ENCODE measurements at regions not wholly inside any gene's neighbourhood (a gene's known extent, or its start where the extent isn't known, plus 50 kb on each side); places are given as distances from the start of the nearest gene placed in this dataset.

- DNase-seq (ENCODE audit: low read depth): no peak
Measured at GRCh38 chr3:59698091-59698490, 648.3 kb upstream of the CFAP20DC start.

GRCh38 chr3:59696783-59697182 lies 647.0 kb upstream of the CFAP20DC start:
- no peak for DNase-seq (ENCODE audit: low read depth)

- DNase-seq (ENCODE audit: low read depth): no peak
Measured at GRCh38 chr3:59695860-59696259, 646.0 kb upstream of the CFAP20DC start.

DNA sequence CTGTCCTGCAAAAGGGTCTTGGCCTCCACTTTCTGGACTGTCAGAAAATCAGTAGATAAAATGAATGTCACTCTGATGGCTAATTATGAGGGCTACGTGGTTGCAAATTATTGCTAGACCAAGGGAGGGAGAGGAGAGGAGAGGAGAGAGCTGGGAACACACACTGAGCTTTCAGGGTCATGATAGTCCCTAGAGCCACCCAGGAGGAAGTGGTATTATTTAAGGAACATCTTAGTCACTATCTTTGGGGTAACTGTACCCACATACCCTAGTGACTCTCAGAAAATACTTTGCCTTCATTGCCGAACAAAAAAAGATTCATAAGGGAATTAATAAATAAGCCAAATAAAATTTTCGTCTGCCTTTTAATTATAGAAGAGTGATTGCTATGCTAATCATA lies 642.3 kb upstream of the CFAP20DC start:
- no peak for DNase-seq (ENCODE audit: low read depth)

DNA sequence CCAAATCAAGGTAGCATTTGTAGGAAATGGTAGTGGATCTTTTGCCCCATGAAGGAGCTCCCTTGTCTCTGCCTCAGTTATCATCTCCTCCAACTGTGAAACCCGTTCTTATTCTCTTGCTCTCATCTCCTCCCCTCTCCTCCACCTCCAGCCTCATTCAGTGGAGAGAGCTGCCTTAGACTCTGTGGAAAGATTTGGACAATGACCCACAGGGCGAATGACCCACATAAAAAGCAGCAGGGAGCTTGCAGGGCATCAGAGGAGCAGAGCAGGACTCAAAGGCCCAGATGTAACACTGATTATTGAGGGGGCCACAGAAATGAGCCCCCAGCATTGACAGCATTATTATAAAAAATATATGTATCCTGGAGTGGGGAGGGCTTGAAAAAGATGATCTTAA lies 641.1 kb upstream of the CFAP20DC start:
- DNase-seq (ENCODE audit: low read depth): no peak

- no peak for DNase-seq (ENCODE audit: low read depth)
Measured at GRCh38 chr3:59688636-59689035, 638.8 kb upstream of the CFAP20DC start.

GRCh38 chr3:59685432-59685831 lies 635.6 kb upstream of the CFAP20DC start:
- DNase-seq (ENCODE audit: low read depth): no peak

GRCh38 chr3:59684766-59685165 lies 634.9 kb upstream of the CFAP20DC start:
- DNase-seq (ENCODE audit: low read depth): no peak

GRCh38 chr3:59680919-59681318 lies 631.1 kb upstream of the CFAP20DC start:
- DNase-seq (ENCODE audit: low read depth): no peak

DNA sequence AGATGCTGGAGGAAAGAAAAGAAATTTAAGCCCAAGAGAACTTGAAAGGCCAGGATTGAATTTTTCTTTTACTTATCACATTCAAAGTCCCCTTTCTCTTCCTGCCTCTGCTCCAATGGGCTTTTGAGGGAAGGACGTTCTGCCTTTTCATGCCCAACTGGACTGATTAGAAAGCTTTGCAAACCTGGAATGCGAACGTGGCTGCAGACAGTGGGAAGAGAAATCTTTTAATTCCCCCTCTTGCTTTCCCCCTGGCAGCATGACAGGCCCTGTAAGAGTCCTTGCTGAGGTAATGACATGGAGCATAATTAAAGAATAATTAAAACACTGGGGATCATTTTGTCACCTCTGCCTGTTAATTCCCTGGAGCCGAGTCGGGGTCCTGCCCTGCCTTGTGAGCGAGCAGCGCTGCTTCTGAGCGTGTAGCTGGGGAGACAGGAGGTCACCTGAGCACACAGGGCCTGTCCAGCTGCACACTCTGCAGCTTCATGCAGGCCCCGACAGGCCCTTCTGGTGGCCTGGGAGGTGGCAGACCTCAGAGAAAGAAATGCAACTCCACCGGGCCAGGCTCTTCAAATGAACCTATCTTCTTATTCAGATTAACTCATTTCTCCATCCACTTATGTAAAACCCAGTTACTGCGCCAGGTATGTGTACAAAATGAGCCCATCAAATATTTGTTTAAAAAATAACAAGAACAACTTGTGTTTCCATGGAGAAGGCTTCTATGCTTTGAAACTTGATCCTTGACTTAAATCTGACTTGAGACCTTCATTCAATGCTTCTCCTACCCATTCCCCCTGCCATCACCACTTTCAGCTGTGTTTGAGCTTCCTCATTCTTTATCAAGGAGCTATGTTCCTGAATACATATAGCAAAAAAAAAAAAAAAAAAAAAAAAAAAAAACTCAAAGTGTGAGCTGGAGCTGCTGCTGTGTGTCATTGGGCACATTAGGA lies 628.2 kb upstream of the CFAP20DC start:
- DNase-seq (ENCODE audit: low read depth): no peak

DNA sequence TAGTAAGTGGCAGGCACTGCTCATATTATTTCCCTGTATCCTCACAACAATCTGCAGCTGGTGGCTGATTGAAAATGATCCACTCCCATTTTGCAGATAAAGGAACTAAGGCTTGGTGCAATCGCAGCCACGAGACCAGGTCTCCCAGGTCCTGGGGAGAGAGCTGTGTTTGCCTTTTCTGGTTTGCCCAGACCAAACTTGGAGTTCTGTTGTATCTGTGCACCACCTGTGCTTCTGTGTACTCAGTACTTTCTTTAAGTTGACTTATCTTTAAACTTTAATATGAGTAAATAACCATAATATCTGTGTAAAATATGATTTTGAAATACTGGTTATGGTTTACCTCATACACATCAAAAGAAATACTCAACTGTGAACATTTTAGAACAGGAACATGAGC lies 625.7 kb upstream of the CFAP20DC start:
- no peak for DNase-seq (ENCODE audit: low read depth)

GRCh38 chr3:59663076-59663850 lies 613.4 kb upstream of the CFAP20DC start:
- DNase-seq (ENCODE audit: low read depth): no peak

DNA sequence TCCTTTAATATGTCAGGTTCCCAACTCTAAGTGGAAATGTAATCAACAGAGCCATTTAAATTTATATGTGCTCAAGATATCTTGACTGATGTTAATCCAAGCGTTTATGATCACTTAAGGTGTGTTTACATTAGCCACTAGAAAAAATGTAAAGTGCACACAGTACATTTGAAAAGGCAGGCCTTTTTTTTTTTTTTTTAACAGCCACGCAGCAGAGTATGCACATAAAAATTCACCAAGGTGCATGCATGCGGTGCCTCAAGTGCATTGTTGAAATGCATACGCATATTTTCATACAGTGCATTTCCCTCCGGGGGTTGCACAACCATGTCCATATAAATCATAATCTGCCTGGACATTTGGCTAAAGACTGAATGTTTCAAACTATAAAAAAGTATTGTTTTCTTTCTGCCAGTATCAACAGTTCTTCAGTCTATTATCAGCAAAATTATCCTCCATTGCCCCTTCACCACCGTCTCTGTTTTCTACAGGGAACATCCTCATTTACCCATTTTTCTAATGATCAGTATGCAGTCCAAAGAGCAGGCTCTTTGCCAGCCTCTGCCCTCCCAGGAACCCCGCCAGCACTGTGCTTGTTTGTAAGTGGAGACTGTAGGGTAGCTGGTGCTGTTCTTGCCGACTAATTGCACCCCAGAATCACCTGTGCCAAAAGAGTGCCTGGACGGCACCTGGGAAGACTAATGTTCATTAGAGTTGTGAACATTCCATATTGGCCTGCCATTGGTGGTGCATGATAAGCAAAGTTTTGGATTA lies 611.2 kb upstream of the CFAP20DC start:
- no peak for DNase-seq (ENCODE audit: low read depth)

DNA sequence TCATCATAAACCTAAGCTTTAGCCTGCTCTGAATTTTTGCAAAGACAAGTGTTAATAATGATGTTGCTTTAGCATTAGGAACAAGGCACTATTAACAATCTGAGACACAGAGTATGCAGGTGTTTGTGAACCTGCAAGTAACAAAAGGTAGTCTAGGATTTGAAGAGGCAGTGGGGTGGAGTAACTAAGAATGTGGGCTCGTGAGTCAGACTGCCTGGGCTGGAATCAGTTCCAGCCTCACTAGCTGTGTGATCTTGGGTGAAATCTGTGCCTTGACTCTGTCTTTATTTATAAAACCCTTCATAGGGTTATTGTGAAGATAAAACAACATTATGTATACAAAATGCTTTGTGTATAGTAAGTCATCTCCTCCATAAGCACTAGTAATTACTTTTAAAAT lies 610.6 kb upstream of the CFAP20DC start:
- no peak for DNase-seq (ENCODE audit: low read depth)

- DNase-seq (ENCODE audit: low read depth): no peak
Measured at GRCh38 chr3:59659755-59660154, 609.9 kb upstream of the CFAP20DC start.

DNA sequence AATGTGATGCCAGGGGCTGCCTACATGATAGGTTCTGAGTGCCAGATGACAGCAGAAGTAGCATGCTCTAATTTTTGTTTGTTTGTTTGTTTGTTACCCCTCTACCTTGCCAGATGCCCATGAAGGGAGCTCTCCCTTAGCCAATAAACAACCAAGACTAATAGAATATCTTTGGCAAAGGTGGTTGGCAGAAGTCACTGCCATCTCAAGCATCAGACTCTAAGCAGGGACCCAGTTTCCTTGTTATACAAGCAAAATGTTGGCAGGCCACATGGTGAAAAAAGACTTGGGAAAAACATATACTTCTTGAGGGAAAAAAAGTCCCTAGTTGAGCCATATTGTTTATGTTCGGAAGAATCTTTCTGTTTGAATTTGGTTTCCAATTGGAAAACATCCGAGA lies 609.0 kb upstream of the CFAP20DC start:
- DNase-seq (ENCODE audit: low read depth): no peak

DNA sequence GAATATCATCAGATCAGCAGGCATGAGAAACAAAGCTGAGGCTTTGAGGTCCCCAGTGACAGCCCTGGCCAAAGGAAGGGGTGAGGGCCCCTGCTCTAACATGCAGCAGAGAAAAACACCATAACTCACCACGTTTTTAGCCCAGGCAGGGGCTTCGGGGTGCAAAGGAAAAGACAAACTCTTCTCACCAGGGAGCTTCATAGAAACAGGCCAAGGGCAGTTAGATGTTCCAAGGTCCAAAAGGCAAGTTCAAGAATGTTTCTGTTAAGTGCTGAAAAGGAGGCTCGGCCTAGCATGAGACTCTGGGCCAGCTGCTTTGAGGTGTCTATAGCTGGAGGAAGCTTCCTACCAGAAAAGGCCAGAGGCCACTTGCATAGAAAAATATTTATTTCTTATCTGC lies 608.4 kb upstream of the CFAP20DC start:
- DNase-seq (ENCODE audit: low read depth): no peak

DNA sequence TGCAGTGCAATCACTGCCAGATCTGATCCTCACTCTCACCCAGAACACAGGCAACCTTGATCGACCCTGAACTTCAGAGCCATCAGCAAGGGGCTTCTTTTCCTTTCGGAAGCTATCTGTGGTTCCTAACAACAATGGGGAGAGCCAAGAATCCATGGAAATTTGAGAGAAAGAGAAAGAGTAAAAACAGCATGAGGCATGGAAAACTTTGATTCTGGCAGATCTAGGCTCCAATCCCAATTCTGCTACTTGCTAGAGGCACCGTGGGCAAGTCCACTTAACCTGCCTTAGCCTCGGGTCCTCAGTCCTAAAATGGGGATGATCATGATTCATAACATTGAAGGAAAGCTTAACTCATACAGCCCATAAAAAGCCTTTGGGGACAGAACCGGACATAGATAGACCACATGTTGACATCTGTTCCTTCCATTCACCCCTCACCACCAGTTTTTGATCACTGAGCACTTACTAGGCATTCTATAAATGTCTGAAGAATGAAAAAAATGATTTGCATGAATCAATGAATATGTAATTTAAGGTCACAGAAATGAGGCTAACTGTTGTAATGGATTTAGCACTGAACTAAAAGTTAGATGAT lies 605.7 kb upstream of the CFAP20DC start:
- DNase-seq (ENCODE audit: low read depth): no peak

DNA sequence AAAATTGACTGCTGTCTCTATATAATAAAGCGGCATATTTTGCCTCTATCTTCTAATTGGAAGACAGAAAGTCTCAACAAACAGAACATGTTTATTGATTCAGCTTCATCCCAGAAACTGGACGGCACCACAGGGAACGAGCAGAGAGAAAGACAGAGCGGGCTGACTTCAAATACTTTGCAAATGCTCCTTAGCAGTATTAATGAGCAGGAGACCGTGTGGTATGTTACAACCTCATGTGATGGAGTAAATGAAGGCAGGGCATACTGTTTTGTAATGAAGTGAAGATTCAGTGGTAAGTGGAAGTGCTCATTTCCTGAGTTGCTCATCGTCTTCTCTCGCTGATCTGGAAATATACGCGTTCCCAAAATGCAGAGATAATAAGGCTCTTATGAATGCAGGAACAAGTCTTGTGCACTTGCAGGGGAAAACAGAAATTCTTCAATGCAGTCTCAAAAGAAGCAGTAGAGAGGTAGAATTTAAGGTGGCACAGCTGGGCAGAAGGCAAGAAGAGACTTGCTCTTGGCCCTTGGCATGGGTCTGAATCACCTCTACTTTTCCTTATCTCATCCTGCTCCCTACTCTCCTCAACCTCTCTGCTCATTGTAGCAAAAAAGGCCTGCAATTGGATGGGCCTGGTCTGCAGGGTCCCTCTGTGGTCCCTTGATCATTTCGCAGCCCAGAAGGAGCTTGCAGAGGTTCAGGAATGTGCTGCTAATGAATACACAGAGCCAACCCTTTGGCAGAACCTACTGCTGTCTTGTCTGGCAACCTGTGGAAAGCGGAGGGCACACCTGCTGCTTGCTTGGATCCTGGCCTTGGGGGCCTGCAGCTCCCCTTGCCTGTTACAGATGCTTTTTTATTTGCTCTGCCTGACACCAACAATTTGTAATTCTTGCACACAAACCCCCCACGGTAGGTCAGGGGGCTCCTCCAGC lies 604.9 kb upstream of the CFAP20DC start:
- DNase-seq (ENCODE audit: low read depth): no peak

- DNase-seq (ENCODE audit: low read depth): no peak
Measured at GRCh38 chr3:59654123-59654479, 604.3 kb upstream of the CFAP20DC start.
